ENCODE measurements at regions not wholly inside any gene's neighbourhood (a gene's known extent, or its start where the extent isn't known, plus 50 kb on each side); places are given as distances from the start of the nearest gene placed in this dataset.

DNA sequence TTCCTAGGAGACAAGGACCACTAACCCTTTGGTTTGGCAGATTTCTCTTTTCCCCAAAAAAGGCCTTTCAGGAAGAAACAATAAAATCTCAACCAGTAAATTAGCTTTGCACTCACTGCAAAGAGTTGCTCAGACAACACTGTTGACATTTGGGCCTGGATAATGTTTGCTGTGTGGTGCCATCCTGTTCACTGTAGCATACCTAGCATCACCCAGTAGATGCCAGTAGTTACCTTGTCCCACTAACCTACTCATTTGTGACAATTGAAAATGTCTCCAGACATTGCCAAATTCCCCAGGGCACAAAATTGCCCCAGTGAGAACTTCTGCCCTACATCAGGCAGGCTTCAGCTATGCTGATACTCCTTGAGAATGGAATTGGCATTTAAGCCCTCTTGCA lies 177.0 kb upstream of the ERCC4 start:
- Histone ChIP-seq H3K27ac (ENCODE audit: extremely low read length, insufficient read depth, low read length) (no peak overlapping the region), H3K4me3 (replicated peaks in 1 of 3; ENCODE audit: insufficient read depth in 1 of 3, low read depth in 2 of 3, low read length in 3 of 3) (no peak overlapping the region), H3K27me3 (ENCODE audit: control insufficient read depth in 1 of 2, insufficient read depth in 2 of 2, low read length in 2 of 2) (peaks cover 1 to 7% of the 10 kb centered on the region in 2 experiments; a peak in 2 of 5 replicates), H2AFZ (ENCODE audit: low read length) (no peak overlapping the region), H3K36me3 (replicated peaks in 1 of 2; ENCODE audit: control insufficient read depth in 1 of 2, insufficient read depth in 2 of 2, low read length in 2 of 2) (no peaks in the 10 kb centered on the region), H3K9me3 (ENCODE audit: low read length) (peaks cover 16% of the 10 kb centered on the region), H3K9ac (ENCODE audit: insufficient read depth, low read depth, low read length) (no peak overlapping the region), H3K4me1 (ENCODE audit: insufficient read depth, low read length) (no peaks in the 10 kb centered on the region), H4K20me1 (ENCODE audit: insufficient read depth, low read length) (no peaks in the 10 kb centered on the region), H3K4me2 (ENCODE audit: low read depth, low read length) (no peak overlapping the region), H3K79me2 (ENCODE audit: insufficient read depth, low read length) (no peaks in the 10 kb centered on the region)
- BruUV-seq (replicated peaks): no TSS peak
- FAIRE-seq (no peak), DNase-seq (ENCODE audit: low spot score) (no peak), ATAC-seq (no peak)
- ChIA-PET CTCF (ENCODE audit: low intra/inter-chr PET ratio, low total read pairs) (no interaction called here), POLR2A (no interaction called here)
- in situ Hi-C loops (cut with HindIII; ENCODE audit: extremely low pct_ligation_motif_present, low pct_unique_long_range_greater_than_20kb) (no loop called here), intact Hi-C loops (cut with micrococcal nuclease; ENCODE audit: unreplicated experiment) (loop anchor here (5.0 kb wide), 1 partner anchor 129 kb away; no protein-coding TSS in a partner anchor)
- TF ChIP-seq TEAD3 (CRISPR knock-in tag; optimal IDR thresholded peaks at IDR 0.05; ENCODE audit: borderline replicate concordance) (no peak), ZNF33B (CRISPR knock-in tag; IDR thresholded peaks at IDR 0.05) (no peak), ZFP37 (CRISPR knock-in tag; IDR thresholded peaks at IDR 0.05; ENCODE audit: borderline replicate concordance) (no peak), ZNF652 (CRISPR knock-in tag; IDR thresholded peaks at IDR 0.05; ENCODE audit: borderline replicate concordance, low read depth) (no peak), ZNF878 (CRISPR knock-in tag; IDR thresholded peaks at IDR 0.05) (no peak), SP1 (IDR thresholded peaks at IDR 0.05) (no peak), SP1 (CRISPR knock-in tag; IDR thresholded peaks at IDR 0.05) (no peak), TCF12 (IDR thresholded peaks at IDR 0.05) (no peak), TCF12 (CRISPR knock-in tag; IDR thresholded peaks at IDR 0.05) (no peak), MATR3 (CRISPR knock-in tag; IDR thresholded peaks at IDR 0.05) (no peak), REXO4 (CRISPR knock-in tag; IDR thresholded peaks at IDR 0.05; ENCODE audit: borderline replicate concordance) (no peak), ZBTB42 (CRISPR knock-in tag; IDR thresholded peaks at IDR 0.05) (no peak), NR2F1 (CRISPR knock-in tag; IDR thresholded peaks at IDR 0.05) (no peak), KDM6A (CRISPR knock-in tag; IDR thresholded peaks at IDR 0.05; ENCODE audit: low read depth) (no peak), GATAD1 (CRISPR knock-in tag; IDR thresholded peaks at IDR 0.05) (no peak)
- TF ChIP-seq, protein P1, sequence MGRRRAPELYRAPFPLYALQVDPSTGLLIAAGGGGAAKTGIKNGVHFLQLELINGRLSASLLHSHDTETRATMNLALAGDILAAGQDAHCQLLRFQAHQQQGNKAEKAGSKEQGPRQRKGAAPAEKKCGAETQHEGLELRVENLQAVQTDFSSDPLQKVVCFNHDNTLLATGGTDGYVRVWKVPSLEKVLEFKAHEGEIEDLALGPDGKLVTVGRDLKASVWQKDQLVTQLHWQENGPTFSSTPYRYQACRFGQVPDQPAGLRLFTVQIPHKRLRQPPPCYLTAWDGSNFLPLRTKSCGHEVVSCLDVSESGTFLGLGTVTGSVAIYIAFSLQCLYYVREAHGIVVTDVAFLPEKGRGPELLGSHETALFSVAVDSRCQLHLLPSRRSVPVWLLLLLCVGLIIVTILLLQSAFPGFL (CRISPR knock-in tag; IDR thresholded peaks at IDR 0.05): no peak
- TF ChIP-seq, protein P2, sequence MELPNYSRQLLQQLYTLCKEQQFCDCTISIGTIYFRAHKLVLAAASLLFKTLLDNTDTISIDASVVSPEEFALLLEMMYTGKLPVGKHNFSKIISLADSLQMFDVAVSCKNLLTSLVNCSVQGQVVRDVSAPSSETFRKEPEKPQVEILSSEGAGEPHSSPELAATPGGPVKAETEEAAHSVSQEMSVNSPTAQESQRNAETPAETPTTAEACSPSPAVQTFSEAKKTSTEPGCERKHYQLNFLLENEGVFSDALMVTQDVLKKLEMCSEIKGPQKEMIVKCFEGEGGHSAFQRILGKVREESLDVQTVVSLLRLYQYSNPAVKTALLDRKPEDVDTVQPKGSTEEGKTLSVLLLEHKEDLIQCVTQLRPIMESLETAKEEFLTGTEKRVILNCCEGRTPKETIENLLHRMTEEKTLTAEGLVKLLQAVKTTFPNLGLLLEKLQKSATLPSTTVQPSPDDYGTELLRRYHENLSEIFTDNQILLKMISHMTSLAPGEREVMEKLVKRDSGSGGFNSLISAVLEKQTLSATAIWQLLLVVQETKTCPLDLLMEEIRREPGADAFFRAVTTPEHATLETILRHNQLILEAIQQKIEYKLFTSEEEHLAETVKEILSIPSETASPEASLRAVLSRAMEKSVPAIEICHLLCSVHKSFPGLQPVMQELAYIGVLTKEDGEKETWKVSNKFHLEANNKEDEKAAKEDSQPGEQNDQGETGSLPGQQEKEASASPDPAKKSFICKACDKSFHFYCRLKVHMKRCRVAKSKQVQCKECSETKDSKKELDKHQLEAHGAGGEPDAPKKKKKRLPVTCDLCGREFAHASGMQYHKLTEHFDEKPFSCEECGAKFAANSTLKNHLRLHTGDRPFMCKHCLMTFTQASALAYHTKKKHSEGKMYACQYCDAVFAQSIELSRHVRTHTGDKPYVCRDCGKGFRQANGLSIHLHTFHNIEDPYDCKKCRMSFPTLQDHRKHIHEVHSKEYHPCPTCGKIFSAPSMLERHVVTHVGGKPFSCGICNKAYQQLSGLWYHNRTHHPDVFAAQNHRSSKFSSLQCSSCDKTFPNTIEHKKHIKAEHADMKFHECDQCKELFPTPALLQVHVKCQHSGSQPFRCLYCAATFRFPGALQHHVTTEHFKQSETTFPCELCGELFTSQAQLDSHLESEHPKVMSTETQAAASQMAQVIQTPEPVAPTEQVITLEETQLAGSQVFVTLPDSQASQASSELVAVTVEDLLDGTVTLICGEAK (IDR thresholded peaks at IDR 0.05): no peak
- TF ChIP-seq, protein P2 (CRISPR knock-in tag; IDR thresholded peaks at IDR 0.05): no peak
